ENCODE measurements at regions not wholly inside any gene's neighbourhood (a gene's known extent, or its start where the extent isn't known, plus 50 kb on each side); places are given as distances from the start of the nearest gene placed in this dataset.
"Not testable (repeated sequence)": the region's sequence is repeated elsewhere in the genome, so short reads cannot be mapped to it uniquely, and the experiment has no call there.

DNA sequence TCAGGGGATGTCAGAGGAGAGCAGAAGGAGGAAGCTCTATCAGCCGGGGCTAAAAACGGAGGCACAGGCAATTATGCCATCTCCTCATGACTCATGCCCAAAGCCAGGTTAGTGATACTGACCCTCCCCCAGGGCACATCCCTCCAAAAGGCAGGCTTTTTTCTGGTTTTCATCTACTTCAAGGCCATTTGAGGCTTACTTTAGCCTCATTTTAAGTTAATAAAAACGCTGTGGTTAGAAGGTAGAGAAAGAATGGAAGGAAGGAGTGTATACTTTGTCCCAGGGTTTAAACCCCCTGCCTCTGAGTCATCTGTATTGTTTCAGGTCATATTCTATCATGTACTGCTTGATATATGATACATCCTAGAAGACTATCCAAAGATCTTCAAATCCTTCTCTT, 89.7 kb upstream of the NDP start:
- no peak overlapping the region for H3K27ac Mint-ChIP-seq
- ATAC-seq = no peak
- POLR2A ChIA-PET = no interaction called here
- H3K36me3 Mint-ChIP-seq = peaks cover 0 to 7% (median 2%) of the 10 kb centered on the region in 3 donors
- no peak for DNase-seq
- no peaks in the 10 kb centered on the region for H3K27me3 Mint-ChIP-seq
- no peaks in the 10 kb centered on the region for H3K4me1 Mint-ChIP-seq
- H3K9me3 Mint-ChIP-seq = peaks cover 0 to 3% (median 0%) of the 10 kb centered on the region in 9 donors
- no peak overlapping the region for H3K4me3 Mint-ChIP-seq

DNA sequence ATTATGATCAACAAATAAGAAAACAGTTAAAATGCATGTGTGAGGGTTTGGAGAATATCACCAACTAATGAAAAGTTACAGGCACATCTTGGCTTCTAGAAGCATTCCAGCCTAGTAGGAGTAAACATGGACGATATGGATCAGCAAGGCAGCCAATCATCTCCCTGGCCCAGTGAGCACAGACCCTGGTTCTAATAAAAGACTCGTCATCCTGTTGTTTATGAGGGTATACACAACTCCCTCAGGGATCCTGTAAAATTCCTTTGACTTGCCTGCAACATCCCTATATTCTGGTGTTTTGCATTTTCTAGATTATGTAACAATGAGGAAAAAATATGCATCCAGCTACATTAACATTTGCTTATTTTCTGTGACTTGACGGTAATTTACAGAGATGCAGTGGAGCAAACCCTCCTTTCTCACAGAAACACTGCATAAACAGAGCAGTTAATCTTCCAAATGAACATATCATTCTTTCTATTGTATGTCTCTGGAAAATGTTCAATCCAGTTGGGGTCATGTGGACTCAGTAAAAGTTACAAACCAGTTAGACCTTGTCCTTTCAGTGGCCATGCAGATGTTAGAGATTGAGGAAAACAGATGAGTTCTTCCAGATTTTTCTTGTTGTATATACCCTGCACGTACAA, 88.9 kb upstream of the NDP start:
- Mint-ChIP-seq H3K27me3 (peaks cover 0 to 2% (median 0%) of the 10 kb centered on the region in 5 donors), H3K9me3 (peaks cover 0 to 3% (median 0%) of the 10 kb centered on the region in 9 donors), H3K4me3 (no peak overlapping the region), H3K4me1 (no peaks in the 10 kb centered on the region), H3K27ac (no peak overlapping the region), H3K36me3 (peaks cover 0 to 3% (median 2%) of the 10 kb centered on the region in 3 donors)
- DNase-seq (no peak), ATAC-seq (no peak)
- POLR2A ChIA-PET = no interaction called here

DNA sequence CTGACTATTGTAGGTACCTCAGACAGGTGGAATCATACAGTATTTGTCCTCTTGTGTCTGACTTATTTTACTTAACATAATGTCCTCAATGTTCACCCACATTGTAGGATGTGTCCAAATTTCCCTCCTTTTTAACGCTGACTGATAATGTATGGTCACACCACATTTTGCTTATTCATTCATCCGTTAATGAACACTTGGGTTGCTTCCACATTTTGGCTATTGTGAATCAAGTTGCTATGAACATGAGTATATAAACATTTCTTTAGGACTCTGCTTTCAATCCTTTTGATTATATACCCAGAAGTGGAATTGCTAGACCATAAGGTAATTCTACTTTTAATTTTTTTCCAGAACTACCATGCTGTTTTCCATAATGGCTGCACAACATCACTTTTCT, 87.0 kb upstream of the NDP start:
- no peak for ATAC-seq
- no peak for DNase-seq
- Mint-ChIP-seq H3K27me3 (peaks cover 0 to 10% (median 0%) of the 10 kb centered on the region in 5 donors), H3K36me3 (no peaks in the 10 kb centered on the region), H3K27ac (no peak overlapping the region), H3K9me3 (no peaks in the 10 kb centered on the region), H3K4me1 (peaks cover 2 to 8% (median 6%) of the 10 kb centered on the region in 4 donors), H3K4me3 (no peak overlapping the region)
- POLR2A ChIA-PET = no interaction called here

DNA sequence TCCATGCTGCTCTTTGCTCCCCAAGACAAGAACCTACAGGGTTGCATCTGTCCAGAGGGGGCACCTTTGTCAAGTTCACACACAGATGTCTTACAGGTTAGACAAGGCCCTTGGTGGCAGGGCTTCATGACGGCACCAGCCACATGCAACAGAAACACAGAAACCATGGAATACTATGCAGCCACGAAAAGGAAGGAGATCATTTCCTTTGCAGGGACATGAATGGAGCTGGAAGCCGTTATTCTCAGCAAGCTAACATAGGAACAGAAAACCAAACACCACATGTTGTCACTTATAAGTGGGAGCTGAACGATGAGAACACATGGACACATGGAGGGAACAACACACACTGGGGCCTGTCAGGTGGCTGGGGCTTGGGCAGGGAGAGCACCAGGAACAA, 85.1 kb upstream of the NDP start:
- Mint-ChIP-seq H3K36me3 (no peaks in the 10 kb centered on the region), H3K27me3 (peaks cover 0 to 10% (median 0%) of the 10 kb centered on the region in 5 donors), H3K4me1 (peaks cover 2 to 12% (median 8%) of the 10 kb centered on the region in 4 donors), H3K27ac (no peak overlapping the region), H3K4me3 (no peak overlapping the region), H3K9me3 (no peaks in the 10 kb centered on the region)
- DNase-seq (no peak), ATAC-seq (no peak)
- POLR2A ChIA-PET = no interaction called here

DNA sequence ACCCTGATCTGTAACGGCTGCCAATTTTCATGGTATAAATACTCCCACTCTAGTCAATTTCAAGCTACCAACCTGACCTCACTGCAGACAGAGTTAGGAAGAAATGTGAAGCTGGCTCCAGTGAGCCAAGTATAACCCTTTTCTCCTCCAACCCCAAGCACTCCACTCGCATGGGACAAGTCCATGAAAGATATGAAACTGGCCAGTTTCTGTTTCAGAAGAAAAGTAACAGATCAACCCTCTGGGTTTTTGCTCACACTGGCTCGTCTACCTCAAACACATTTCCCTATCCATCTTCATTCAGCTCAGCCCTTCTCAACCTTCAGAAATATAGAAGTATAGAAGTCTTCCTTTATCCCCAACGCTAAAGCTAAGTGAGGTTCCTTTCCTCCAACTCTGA, 82.4 kb upstream of the NDP start:
- DNase-seq = no peak
- no peak overlapping the region for H3K27ac Mint-ChIP-seq
- no peaks in the 10 kb centered on the region for H3K9me3 Mint-ChIP-seq
- H3K4me1 Mint-ChIP-seq = peaks cover 2 to 12% (median 8%) of the 10 kb centered on the region in 4 donors
- H3K4me3 Mint-ChIP-seq = peak overlapping the region in 1 of 10 donors; percentile 27
- no peaks in the 10 kb centered on the region for H3K36me3 Mint-ChIP-seq
- POLR2A ChIA-PET = no interaction called here
- no peak for ATAC-seq
- peaks cover 0 to 10% (median 0%) of the 10 kb centered on the region in 5 donors for H3K27me3 Mint-ChIP-seq

DNA sequence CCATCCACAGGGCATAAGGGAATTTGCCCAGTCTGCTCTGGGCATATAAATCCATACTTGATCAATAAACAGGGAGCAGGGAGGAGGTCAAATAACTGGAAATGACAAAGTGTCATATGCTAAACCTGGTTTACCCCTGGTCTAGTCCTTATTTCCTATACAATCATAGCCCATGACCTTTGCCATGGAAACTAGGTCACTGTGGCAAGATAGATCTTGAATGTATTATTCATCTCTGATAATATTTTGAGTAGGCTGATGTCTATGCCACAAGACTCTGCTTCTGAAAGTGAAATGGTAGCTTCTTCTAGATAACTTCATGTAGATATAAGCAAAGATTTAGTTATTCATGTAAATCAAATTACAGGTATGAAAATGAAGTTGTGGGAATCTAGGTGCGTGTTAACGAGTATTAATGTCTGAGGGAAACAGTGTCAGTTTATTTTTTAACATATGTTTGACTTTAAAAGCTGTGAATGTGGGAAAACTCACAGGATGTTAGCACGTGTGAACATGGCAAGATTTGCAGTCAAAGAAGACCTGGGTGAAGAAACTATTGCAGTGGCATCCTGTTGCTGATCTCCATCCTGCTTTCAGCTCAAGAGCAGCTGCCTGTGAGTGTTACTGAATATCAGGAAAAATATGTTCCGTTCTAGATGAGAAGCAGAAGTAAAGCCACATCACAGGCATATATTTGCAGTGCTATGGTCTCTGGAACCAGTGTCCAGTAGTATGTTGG, 81.8 kb upstream of the NDP start:
- peaks cover 2 to 12% (median 8%) of the 10 kb centered on the region in 4 donors for H3K4me1 Mint-ChIP-seq

DNA sequence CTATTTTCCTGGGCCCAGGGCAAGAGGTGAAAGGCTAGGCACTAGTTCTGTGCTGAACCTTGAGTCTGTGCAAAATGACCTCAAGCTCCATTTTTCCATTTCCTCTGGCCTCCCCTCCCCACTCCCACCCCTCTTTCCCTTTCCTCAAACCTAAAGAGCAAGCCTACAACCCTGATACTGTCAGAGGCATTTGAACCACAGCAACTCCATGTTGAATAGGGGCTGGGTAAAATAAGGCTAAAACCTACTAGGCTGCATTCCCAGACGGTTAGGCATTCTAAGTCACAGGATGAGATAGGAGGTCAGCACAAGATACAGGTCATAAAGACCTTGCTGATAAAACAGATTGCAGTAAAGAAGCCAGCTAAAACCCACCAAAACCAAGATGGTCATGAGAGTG, 71.9 kb upstream of the NDP start:
- H3K27ac Mint-ChIP-seq, POLR2A ChIA-PET, H3K27me3 Mint-ChIP-seq, H3K9me3 Mint-ChIP-seq, H3K36me3 Mint-ChIP-seq, DNase-seq, H3K4me1 Mint-ChIP-seq, H3K4me3 Mint-ChIP-seq, ATAC-seq: not testable (repeated sequence)

More for the DNA sequence above, 81.8 kb upstream of the NDP start:
- Mint-ChIP-seq H3K36me3 (peaks cover 0 to 1% (median 0%) of the 10 kb centered on the region in 3 donors), H3K27me3 (peaks cover 0 to 10% (median 0%) of the 10 kb centered on the region in 5 donors), H3K27ac (peak overlapping the region in 1 of 10 donors; percentile 12), H3K4me3 (no peak overlapping the region), H3K9me3 (peaks cover 0 to 1% (median 0%) of the 10 kb centered on the region in 9 donors)
- DNase-seq (no peak), ATAC-seq (no peak)
- POLR2A ChIA-PET = no interaction called here

DNA sequence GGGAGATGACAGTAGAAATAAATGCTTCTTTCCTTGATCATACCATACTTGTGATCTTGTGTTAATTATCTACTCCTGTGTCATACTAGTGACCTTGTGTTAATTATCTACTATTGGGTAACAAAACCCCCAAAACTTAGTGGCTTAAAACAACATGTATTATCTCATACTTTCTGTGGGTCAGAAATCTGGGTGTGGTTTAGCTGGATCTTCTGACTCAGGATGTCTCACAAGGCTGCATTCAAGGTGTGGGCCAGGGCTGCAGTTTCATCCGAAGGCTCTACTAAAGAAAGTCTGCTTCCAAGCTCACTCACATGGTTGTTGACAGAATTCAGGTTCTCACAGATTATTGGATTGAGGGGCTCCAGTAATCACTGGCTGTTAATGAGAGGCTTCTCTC, 70.3 kb upstream of the NDP start:
- Mint-ChIP-seq H3K4me1 (peaks cover 0 to 3% (median 0%) of the 10 kb centered on the region in 4 donors), H3K4me3 (no peak overlapping the region), H3K27me3 (peaks cover 0 to 1% (median 0%) of the 10 kb centered on the region in 5 donors), H3K36me3 (no peaks in the 10 kb centered on the region), H3K27ac (no peak overlapping the region), H3K9me3 (no peaks in the 10 kb centered on the region)
- ATAC-seq = no peak
- DNase-seq = no peak
- POLR2A ChIA-PET = no interaction called here

DNA sequence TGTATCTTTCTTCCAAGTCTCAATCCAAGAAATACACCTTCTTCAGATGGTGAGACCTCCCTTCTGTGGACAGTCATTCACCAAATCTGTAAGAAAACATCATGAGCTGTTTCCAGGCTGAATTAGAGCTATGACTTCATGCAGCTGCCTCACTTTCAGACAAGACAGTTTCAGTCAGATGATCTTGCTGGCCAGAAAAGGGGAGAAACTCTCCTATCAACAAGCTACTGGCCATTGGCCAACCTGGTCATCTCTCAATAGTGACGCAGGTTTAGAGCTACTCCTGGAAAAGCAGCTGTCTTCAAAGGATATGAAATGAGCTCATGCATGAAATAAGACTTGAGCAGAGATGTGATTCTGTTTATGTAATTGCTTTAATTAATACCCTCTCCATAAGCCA, 69.6 kb upstream of the NDP start:
- peaks cover 0 to 3% (median 0%) of the 10 kb centered on the region in 4 donors for H3K4me1 Mint-ChIP-seq
- no peaks in the 10 kb centered on the region for H3K36me3 Mint-ChIP-seq
- no peak overlapping the region for H3K4me3 Mint-ChIP-seq
- H3K27ac Mint-ChIP-seq = no peak overlapping the region
- ATAC-seq = no peak
- no peak for DNase-seq
- H3K9me3 Mint-ChIP-seq = no peaks in the 10 kb centered on the region
- peaks cover 0 to 1% (median 0%) of the 10 kb centered on the region in 5 donors for H3K27me3 Mint-ChIP-seq
- POLR2A ChIA-PET = no interaction called here

DNA sequence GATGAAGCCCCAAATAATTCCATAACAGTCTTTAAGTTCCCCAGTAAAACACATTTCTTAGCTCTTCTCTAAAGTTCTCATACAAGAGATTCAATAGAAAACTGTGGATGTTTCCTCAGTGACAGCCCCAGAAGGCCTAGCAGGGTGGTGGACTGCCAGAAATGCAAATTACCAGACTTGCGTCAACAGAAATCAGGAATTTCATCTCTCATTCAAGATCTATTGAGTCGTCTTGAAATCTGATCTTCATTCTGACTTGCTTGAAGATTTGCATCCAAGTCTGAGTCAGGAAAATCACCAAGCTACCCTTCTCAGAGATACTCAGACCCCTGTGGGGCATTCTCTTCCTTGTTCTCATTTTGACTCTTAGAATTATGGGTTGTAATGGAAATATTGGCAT, 68.9 kb upstream of the NDP start:
- Mint-ChIP-seq H3K4me1 (peaks cover 0 to 3% (median 0%) of the 10 kb centered on the region in 4 donors), H3K36me3 (no peaks in the 10 kb centered on the region), H3K9me3 (no peaks in the 10 kb centered on the region), H3K27ac (no peak overlapping the region), H3K27me3 (peaks cover 0 to 1% (median 0%) of the 10 kb centered on the region in 5 donors), H3K4me3 (no peak overlapping the region)
- POLR2A ChIA-PET = no interaction called here
- DNase-seq = no peak
- no peak for ATAC-seq

DNA sequence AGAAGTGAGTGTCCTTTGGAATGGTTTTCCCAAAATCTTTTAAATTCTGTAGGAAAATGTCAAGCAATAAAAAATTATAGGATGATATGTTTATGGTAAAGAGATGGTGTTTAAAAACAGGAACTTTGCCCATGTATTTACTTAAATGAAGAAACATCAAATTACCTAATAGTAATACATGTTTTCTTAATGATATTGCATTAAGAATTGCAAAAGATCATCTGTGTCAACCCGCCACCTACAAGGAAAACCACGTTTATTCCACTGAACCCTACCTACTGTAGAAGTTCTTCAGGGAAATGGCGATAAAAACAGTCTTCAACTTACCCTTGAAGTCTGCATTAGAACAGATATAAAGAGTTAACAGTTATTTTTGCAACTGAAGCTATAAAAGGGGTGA, 67.2 kb upstream of the NDP start:
- H3K27ac Mint-ChIP-seq = no peak overlapping the region
- ATAC-seq (no peak), DNase-seq (no peak)
- POLR2A ChIA-PET = no interaction called here
- H3K27me3 Mint-ChIP-seq = peaks cover 0 to 1% (median 0%) of the 10 kb centered on the region in 5 donors
- H3K36me3 Mint-ChIP-seq = no peaks in the 10 kb centered on the region
- peaks cover 0 to 3% (median 0%) of the 10 kb centered on the region in 4 donors for H3K4me1 Mint-ChIP-seq
- H3K9me3 Mint-ChIP-seq = no peaks in the 10 kb centered on the region
- H3K4me3 Mint-ChIP-seq = no peak overlapping the region

DNA sequence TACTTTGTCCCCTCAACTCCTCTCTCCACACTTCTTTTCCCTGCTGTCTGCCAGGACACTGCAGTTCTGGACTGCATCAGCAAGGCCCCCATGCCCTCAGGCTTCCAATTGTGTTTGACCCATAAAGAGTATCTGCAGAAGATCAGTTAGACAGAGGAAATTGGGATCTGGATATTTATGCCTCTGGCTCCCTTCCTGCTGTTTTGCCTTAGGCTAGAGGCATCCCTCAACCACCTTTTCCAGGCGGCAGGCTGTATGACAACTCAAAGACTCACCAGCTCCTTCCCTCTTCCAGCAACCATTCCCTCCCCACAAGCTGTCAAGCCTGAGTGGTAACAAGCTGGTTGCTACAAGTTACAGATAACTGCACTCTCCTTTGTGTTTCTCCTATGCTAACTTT, 66.4 kb upstream of the NDP start:
- H3K4me1 Mint-ChIP-seq = peaks cover 0 to 3% (median 0%) of the 10 kb centered on the region in 4 donors
- ATAC-seq (no peak), DNase-seq (no peak)
- peaks cover 0 to 1% (median 0%) of the 10 kb centered on the region in 5 donors for H3K27me3 Mint-ChIP-seq
- no peak overlapping the region for H3K4me3 Mint-ChIP-seq
- no peaks in the 10 kb centered on the region for H3K9me3 Mint-ChIP-seq
- H3K36me3 Mint-ChIP-seq = no peaks in the 10 kb centered on the region
- POLR2A ChIA-PET = no interaction called here
- no peak overlapping the region for H3K27ac Mint-ChIP-seq

DNA sequence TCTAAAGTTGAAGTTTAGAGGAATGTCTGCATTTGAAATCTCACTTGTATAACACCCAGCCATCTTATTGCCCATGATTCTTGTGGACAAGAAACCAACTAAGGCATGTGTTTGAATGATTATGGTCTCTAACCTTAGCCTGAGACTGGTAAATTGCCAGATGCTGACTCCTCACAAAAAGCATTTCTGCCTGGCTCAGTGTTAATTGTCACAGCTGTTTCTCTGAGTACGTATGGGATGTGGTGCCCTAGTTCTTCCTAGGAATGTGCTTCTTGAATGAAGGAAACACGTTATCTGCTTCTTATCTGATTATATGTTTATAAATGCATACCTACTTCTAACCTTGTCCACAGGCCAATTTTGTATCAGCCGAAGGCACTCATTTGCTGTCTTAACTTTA, 63.1 kb upstream of the NDP start:
- POLR2A ChIA-PET = no interaction called here
- Mint-ChIP-seq H3K27me3 (peaks cover 0 to 1% (median 0%) of the 10 kb centered on the region in 5 donors), H3K27ac (no peak overlapping the region), H3K4me3 (no peak overlapping the region), H3K4me1 (peaks cover 4 to 21% (median 13%) of the 10 kb centered on the region in 4 donors), H3K9me3 (no peaks in the 10 kb centered on the region), H3K36me3 (no peaks in the 10 kb centered on the region)
- DNase-seq (no peak), ATAC-seq (no peak)
